Stomach (tissue), 4 donors: ENCODE measurements at regions not wholly inside any gene's neighbourhood (a gene's known extent, or its start where the extent isn't known, plus 50 kb on each side); places are given as distances from the start of the nearest gene placed in this dataset.

Experiments used
- CTCF ChIP-seq, 7 experiments: fragments of 450-650 bp in 4 of 7; fragments of 200-600 bp in 3 of 7; sonication (generic) in 3 of 7; IDR thresholded peaks; one replicate each; pipeline ENCODE4 v1.5.1; 2016 to 2019; ENCODE audit warnings: antibody characterized with exemption in 7 of 7, control low read depth in 2 of 7, mild to moderate bottlenecking in 1 of 7
- EP300 ChIP-seq: sonication (generic); formaldehyde crosslinking; IDR thresholded peaks from one replicate; pipeline ENCODE4 v1.6.1; 2017; ENCODE audit warnings: antibody characterized with exemption
- POLR2A ChIP-seq, 4 donors: fragments of 450-650 bp; IDR thresholded peaks; one replicate each; pipeline ENCODE4 v1.6.1; 2016; ENCODE audit warnings: antibody characterized with exemption in 4 of 4, control low read depth in 2 of 4, mild to moderate bottlenecking in 1 of 4, moderate library complexity in 1 of 4
- POLR2AphosphoS5 ChIP-seq, 3 donors: sonication (generic); formaldehyde crosslinking; IDR thresholded peaks; one replicate each; pipeline ENCODE4 v1.6.1; 2016; ENCODE audit warnings: antibody characterized with exemption in 3 of 3

- TF ChIP-seq CTCF (IDR thresholded peaks at IDR 0.05) (no peak), POLR2A (IDR thresholded peaks at IDR 0.05) (no peak), EP300 (no peak), POLR2AphosphoS5 (IDR thresholded peaks at IDR 0.05) (no peak)
Measured at GRCh38 chr6:8758412-8758811, 323.1 kb upstream of the SLC35B3 start.
